Omental fat pad (tissue), 3 donors: ENCODE measurements at regions not wholly inside any gene's neighbourhood (a gene's known extent, or its start where the extent isn't known, plus 50 kb on each side); places are given as distances from the start of the nearest gene placed in this dataset.

Experiments used
- ATAC-seq: fragments of 150-250 bp; one replicate; pipeline ENCODE4 v1.9.1; 2016; ENCODE audit warnings: mild to moderate bottlenecking, moderate library complexity; ENCODE audit not compliant: low FRiP score
- DNase-seq: peaks from one replicate; pipeline ENCODE4 v3.0.0-alpha.2; 2019; ENCODE audit warnings: low spot score
- CTCF ChIP-seq, 3 donors: fragments of 450-650 bp; IDR thresholded peaks; one replicate each; pipeline ENCODE4 v1.5.1; 2016 to 2017; ENCODE audit warnings: antibody characterized with exemption in 3 of 3, mild to moderate bottlenecking in 3 of 3, moderate library complexity in 2 of 3

DNA sequence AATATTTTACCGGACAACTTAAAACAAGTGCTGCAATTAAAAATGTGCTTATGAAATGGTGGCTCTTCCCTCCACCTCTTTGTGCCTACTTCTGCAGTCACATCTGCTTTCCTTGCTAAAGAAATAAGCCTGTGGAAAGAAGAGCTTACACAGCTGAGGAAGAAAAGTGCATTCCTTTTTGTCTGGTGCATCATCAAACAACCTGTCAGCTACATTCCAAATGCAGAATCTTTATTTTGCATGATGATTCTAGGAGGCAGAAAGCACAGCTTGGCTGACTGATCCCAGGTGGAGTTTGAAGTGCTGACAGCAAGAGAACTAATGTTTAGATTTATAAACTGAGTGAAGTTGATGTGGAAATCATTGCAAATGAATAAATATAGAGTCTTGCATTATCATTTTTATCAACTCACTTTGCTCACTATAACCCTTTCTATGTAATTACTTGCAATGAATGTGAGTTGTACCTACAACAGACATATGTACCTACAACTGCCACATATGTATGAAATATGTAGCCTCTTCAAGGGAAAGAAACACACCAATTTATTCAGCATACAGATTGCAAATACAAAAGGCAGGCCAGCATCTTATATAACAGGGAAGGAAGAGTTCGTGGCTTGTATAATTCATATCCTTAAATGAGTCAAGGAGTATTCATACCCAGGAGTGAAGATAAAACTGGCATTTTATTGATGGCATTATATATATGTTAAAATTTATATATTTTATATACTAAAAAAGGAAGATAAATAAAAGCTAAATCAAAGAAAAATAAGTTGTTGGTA, 223.4 kb upstream of the MCHR2 start:
- DNase-seq (no peak), ATAC-seq (no peak)
- TF ChIP-seq CTCF (IDR thresholded peaks at IDR 0.05): no peak

DNA sequence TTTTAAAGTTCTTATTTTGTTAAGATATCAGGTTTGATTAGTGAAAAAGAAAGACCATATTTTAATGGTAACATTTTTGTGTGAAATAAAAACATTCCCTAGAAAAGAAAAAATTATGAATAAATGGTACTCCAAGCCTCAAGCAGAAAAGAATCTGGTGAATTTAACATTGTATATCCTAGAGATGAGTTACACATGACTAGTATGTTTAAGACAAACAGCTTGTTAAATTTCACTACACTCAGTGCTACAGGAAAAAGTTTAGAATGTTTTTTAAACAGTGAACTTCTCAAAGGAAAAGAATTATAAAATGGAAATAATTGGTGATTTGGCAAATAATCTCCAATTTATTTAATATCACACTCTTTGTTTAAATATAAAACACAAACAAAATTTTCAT, 222.7 kb upstream of the MCHR2 start:
- no peak for TF ChIP-seq CTCF (IDR thresholded peaks at IDR 0.05)
- ATAC-seq: no peak
- no peak for DNase-seq

DNA sequence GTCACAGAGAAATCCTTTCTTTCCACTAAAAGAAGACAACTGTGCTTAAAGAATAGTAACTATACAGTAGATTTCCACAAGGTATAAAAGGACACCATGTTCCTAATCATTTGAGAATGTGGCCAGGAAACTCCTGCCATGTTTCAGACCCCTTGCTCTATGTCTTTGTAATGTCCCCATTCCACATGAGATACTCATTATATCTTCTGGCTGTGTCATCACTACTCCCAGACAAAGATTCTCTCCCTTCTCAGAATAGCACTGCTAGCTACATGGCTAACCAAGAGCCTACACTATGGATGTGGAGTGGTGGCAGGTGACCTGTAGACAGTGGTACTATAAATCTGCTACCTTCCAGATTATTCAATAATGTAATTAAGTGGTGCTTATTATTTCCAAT, 218.1 kb upstream of the MCHR2 start:
- no peak for ATAC-seq
- TF ChIP-seq CTCF (IDR thresholded peaks at IDR 0.05): no peak
- no peak for DNase-seq

DNA sequence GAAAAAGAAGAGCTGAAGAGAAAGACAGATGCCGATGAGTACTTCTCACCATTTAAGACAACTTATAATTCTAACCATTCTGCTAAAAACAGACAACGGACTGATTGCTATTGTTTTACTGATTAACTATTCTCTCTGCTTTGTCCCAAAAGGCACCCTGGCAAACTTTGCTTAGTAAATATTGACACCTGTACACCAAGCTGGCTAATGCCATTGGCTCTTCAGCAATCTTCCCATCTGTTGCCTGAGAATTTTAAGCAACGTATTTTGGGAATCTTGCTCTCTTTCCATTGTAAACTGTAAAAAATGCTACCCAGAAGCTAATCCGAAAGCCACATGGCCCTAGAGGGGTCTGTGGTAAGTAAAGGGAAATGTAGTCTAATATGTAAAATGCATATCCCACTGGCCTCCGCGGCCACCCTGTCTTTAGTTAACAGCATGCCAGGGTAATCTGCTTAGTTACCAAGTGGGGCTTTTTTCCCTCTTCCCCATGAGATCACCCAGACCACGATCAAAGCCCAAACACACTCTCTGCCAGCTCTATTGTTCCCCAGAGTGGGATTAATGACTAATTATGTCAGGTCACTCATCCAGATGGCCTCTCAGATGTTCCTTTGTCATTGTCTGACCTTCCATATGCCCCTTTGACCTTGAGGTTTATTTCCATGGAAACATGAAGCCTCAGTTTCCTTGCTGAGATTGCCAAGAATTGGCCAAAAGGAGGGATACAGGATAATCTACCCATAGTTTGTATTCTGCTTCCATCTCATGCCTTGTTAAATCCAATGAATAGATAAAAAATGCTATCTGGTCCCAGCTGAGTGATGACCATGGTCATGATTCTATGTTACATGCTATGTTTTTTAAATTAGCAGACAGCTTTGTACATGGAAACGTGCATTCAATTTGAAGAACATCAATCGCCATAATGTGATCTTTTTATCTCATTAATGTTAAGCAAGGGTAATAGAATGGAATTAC, 216.4 kb upstream of the MCHR2 start:
- DNase-seq (no peak), ATAC-seq (no peak)
- TF ChIP-seq CTCF (IDR thresholded peaks at IDR 0.05): no peak

GRCh38 chr6:100209323-100210136, 215.5 kb upstream of the MCHR2 start:
- DNase-seq (no peak), ATAC-seq (no peak)
- TF ChIP-seq CTCF (IDR thresholded peaks at IDR 0.05): no peak

DNA sequence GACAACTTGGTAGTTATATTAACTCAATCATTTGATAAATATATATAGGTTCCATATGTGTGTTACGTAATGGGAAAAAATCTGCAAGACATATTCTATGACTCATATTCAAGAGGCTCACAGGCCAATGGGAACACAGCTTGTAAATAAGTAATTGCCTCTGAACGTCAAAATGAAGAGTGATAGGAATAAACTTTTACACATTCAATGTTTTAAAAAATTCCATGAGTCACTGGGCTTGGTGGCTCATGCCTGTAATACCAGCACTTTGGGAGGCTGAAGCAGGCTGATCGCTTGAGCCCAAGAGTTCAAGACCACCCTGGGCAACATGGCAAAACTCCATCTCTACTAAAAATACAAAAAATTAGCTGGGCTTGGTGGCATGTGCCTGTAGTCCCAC, 209.4 kb upstream of the MCHR2 start:
- DNase-seq (no peak), ATAC-seq (no peak)
- no peak for TF ChIP-seq CTCF (IDR thresholded peaks at IDR 0.05)
